Daoy (cell line): ENCODE measurements at regions not wholly inside any gene's neighbourhood (a gene's known extent, or its start where the extent isn't known, plus 50 kb on each side); places are given as distances from the start of the nearest gene placed in this dataset.
A peak's percentile ranks its signal among the peaks of the same experiment; 100 is the strongest.

ENCODE experiments used
- DNase-seq: peaks from one replicate; pipeline ENCODE4 v3.0.0-alpha.2; 2015; ENCODE audit warnings: low read depth

GRCh38 chr3:194009892-194010533 is 125.9 kb upstream of the HES1 start:
- DNase-seq: no peak

GRCh38 chr3:194011807-194012206 is 124.1 kb upstream of the HES1 start:
- no peak for DNase-seq

GRCh38 chr3:194013928-194014327 is 122.0 kb upstream of the HES1 start:
- no peak for DNase-seq

GRCh38 chr3:194014756-194015155 is 121.2 kb upstream of the HES1 start:
- DNase-seq: no peak

GRCh38 chr3:194019398-194020165 is 116.4 kb upstream of the HES1 start:
- DNase-seq: no peak

GRCh38 chr3:194022052-194022451 is 113.9 kb upstream of the HES1 start:
- DNase-seq: no peak

- no peak for DNase-seq
Measured at GRCh38 chr3:194022816-194023215, 113.1 kb upstream of the HES1 start.

- DNase-seq: no peak
Measured at GRCh38 chr3:194023501-194024280, 112.3 kb upstream of the HES1 start.

- DNase-seq: no peak
Measured at GRCh38 chr3:194025119-194025518, 110.8 kb upstream of the HES1 start.

GRCh38 chr3:194025951-194026350 is 110.0 kb upstream of the HES1 start:
- no peak for DNase-seq

GRCh38 chr3:194028434-194029004 is 107.4 kb upstream of the HES1 start:
- DNase-seq: no peak

GRCh38 chr3:194029846-194030245 is 106.1 kb upstream of the HES1 start:
- no peak for DNase-seq

GRCh38 chr3:194030372-194030771 is 105.6 kb upstream of the HES1 start:
- DNase-seq: no peak

- DNase-seq: no peak
Measured at GRCh38 chr3:194031349-194031748, 104.6 kb upstream of the HES1 start.

- DNase-seq: peak; percentile 56
Measured at GRCh38 chr3:194031867-194032635, 103.9 kb upstream of the HES1 start.

GRCh38 chr3:194032828-194033435 is 103.0 kb upstream of the HES1 start:
- DNase-seq: no peak

- no peak for DNase-seq
Measured at GRCh38 chr3:194034346-194035336, 101.3 kb upstream of the HES1 start.

- DNase-seq: no peak
Measured at GRCh38 chr3:194035406-194036138, 100.4 kb upstream of the HES1 start.

GRCh38 chr3:194036842-194037241 is 99.1 kb upstream of the HES1 start:
- DNase-seq: no peak
